IMR-90 (cell line): ENCODE measurements at regions not wholly inside any gene's neighbourhood (a gene's known extent, or its start where the extent isn't known, plus 50 kb on each side); places are given as distances from the start of the nearest gene placed in this dataset.

Experiments used
- BHLHE40 ChIP-seq: fragments of 150-350 bp; IDR thresholded peaks from 2 replicates; pipeline ENCODE4 v1.6.1; 2016; ENCODE audit warnings: mild to moderate bottlenecking, low read depth, low read length
- POLR2A ChIP-seq: IDR thresholded peaks from 2 replicates; pipeline ENCODE4 v1.6.1; 2012; ENCODE audit warnings: mild to moderate bottlenecking, low read depth, low read length
- RAD21 ChIP-seq: IDR thresholded peaks from 2 replicates; pipeline ENCODE4 v1.6.1; 2012; ENCODE audit warnings: low read length, improper control_type of control experiment
- RFX5 ChIP-seq: IDR thresholded peaks from 2 replicates; pipeline ENCODE4 v1.8.0; 2012; ENCODE audit warnings: low read depth, mild to moderate bottlenecking, low read length, moderate library complexity
- TF ChIP-seq, protein P1 (sequence below): conservative IDR thresholded peaks from 2 replicates; pipeline ENCODE4 v1.5.1; 2012; ENCODE audit warnings: mild to moderate bottlenecking, low read depth, low read length, improper control_type of control experiment

GRCh38 chr12:107447336-107447735, 238.3 kb upstream of the PWP1 start:
- TF ChIP-seq, protein P1, sequence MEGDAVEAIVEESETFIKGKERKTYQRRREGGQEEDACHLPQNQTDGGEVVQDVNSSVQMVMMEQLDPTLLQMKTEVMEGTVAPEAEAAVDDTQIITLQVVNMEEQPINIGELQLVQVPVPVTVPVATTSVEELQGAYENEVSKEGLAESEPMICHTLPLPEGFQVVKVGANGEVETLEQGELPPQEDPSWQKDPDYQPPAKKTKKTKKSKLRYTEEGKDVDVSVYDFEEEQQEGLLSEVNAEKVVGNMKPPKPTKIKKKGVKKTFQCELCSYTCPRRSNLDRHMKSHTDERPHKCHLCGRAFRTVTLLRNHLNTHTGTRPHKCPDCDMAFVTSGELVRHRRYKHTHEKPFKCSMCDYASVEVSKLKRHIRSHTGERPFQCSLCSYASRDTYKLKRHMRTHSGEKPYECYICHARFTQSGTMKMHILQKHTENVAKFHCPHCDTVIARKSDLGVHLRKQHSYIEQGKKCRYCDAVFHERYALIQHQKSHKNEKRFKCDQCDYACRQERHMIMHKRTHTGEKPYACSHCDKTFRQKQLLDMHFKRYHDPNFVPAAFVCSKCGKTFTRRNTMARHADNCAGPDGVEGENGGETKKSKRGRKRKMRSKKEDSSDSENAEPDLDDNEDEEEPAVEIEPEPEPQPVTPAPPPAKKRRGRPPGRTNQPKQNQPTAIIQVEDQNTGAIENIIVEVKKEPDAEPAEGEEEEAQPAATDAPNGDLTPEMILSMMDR = no peak
- TF ChIP-seq POLR2A (no peak), BHLHE40 (no peak), RFX5 (no peak), RAD21 (no peak)
